HCEC 1CT (cell line): ENCODE measurements at regions not wholly inside any gene's neighbourhood (a gene's known extent, or its start where the extent isn't known, plus 50 kb on each side); places are given as distances from the start of the nearest gene placed in this dataset.
"Not testable (repeated sequence)": the region's sequence is repeated elsewhere in the genome, so short reads cannot be mapped to it uniquely, and the experiment has no call there.

Experiments used
- DNase-seq: peaks from one replicate; pipeline ENCODE4 v3.0.0-alpha.2; 2017

DNA sequence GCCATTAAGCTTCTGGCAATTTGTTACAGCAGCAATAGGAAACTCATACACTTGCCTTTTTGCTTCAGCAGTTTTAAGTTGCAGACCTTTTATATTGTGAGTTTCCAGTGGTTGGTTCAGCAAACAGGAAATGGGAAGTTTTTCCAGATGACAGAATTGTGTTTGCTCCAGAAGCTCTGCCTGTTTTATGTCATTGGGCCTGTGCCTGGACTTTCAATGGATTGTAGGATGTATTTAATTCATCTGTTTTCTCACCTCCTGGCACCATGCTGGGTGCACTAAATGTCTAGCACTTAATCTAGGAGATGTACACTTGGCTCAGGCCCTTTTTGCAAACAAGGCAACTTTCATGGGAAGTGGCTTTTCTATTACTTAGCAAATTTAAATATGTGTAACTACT is 100.4 kb upstream of the CLINT1 start:
- DNase-seq: no peak

DNA sequence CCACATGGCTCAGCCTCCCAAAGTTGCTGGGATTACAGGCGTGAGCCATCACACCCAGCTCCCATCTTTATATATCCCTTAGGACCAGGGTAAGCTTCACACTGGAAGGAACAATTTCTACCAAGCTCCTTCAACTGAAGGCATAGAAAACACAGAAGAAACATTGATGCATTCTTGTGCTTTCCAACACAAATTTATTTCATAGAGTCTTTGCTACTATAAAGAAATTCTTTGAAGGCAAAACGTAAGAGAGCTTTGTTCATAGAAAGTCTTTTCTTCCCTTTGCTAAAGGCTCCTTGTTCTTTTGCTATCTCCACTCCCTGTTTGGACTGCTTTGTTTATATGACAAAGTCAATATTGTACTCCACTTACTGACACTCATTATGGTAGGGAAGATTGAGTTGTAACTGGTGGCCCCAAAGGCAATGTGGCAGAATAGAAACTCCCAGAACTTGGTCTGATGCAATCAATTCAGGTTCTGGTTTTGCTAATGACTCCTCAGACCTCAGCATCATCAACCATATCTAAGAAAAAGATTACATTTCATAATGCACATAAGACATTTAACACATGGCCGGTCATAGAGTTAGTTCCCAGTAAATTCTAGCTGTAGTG is 97.4 kb upstream of the CLINT1 start:
- no peak for DNase-seq

DNA sequence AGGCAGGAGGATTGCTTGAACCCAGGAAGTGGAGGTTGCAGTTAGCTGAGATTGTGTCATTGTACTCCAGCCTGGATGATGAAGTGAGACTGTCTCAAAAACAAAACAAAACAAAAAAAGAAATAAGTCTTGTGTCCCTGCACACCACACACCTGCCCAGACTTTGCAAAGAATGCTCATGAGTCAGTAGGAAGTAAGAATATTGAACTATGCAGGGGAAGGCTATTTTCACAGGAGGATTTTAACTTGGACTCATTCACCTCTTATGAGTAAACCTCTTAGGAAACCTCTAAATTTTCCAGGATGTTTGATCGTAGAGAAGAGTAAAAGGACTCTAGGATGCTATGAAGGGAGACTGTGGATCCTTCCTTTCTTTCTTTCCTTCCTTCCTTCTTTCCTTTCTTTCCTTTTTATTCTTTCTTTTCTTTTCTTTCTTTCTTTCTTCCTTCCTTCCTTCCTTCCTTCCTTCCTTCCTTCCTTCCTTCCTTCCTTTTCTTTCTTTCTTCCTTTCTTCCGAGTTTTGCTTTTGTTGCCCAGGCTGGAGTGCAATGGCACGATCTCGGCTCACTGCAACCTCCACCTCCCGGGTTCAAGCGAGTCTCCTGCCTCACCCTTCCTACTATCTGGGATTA is 96.7 kb upstream of the CLINT1 start:
- DNase-seq: no peak

DNA sequence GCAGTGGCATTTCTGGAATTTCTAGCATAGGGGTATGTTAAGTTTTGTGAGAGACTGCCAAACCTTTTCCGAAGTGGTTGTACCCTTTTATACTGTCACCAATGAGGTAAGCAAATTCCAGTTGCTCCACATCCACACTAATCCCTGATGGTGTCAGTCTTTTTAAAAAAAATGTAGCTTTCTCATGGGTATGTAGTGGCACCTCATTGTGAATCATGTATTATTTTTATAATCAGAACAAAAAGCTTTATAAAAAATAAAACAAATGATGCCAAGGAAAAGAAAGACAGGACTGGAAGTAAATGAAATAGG is 93.4 kb upstream of the CLINT1 start:
- DNase-seq: no peak

DNA sequence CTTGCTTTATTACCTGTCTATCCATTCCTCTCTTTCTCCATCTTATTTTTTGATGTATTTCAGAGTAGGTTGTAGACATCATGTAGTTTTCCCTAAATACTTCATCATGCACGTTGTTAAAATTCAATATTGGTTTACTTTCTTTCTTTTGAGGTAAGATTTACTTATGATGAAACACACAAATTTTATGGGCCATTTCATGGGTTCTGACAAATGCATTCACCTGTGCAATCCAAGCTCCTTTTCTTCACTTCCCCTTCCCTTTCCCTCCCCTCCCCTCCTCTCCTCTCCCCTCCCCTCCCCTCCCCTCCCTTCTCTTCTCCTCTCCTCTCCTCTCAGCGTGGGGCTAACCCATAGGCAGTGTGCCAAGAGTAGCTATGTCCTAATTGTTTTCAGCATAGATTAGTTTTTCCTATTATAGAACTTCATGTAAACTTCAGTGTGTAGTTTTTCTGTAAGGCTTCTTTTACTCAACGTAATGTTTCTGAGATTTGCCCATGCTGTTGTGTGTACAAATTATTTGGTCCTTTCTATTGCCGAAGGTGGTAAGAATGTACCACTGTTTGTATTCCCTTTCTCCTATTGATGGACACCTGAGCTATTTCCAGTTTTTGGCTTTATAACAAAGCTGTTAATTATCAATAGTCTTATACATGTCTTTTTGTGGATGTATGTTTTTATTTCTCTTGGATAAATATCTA is 92.9 kb upstream of the CLINT1 start:
- DNase-seq: no peak

DNA sequence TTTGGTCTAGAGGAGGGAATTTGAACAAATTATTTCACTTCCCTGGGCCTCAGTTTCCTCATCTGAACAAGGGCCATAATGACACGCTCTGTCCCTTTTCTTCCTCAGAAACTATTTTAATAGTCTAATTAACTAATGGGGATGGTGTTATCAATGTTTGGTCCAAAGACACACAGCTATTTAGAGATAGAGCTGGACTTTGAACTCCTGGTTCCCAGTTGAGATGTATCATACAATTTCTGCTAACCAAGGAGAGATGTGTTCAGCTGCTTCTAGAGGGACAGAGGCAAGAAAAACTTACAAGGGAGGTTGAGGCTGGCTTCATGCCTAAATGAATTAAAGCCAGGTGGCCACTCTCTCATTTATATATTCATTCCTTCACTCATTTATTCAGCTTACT is 90.6 kb upstream of the CLINT1 start:
- no peak for DNase-seq

DNA sequence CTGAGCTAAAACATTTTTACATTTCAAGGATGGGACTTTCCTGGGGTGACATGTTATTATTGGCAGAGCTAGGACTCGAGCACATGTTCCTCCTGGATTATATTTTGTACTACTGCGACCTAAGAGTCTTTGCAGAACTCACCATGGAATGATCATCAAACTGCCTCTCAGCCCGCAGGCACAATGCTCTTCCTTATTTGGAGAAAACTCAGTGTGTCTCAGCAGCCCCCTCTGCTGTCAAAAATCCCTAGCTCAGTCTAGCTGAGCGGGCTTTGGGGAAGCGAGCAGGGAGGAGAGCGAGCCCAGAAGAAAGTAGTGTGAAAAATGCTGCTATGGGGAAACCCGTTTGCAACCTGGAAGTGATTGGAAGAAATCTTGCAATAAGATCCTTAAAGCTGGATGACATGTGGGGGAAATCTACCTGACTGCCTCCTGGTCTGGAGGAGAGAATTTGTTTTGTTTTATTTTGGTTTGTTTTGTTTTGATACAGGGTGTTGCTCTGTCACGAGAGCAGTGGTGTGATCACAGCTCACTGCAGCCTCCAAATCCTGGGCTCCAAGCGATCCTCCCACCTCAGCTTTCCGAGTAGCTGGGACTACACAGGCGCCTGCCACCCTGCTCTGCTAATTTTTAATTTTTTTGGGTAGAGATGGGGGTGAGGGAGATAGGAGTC is 89.9 kb upstream of the CLINT1 start:
- peak; percentile 93 for DNase-seq

DNA sequence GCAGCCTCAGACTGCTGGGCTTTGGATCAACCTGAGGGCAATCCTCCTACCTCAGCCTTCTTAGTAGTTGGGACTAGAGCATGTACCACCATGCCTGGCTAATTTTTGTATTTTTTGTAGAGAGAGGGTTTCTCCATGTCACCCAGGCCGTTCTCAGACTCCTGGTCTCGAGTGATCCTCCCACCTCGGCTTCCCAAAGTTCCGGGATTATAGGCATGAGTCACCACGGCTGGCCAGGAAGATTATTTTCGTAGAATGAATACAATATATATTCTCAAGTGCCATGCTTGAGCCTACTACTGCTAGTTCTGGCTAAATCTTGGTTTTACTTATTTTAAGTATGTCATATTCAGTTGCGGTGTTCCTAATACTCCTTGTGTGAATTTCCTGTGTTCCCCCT is 88.2 kb upstream of the CLINT1 start:
- DNase-seq: no peak

DNA sequence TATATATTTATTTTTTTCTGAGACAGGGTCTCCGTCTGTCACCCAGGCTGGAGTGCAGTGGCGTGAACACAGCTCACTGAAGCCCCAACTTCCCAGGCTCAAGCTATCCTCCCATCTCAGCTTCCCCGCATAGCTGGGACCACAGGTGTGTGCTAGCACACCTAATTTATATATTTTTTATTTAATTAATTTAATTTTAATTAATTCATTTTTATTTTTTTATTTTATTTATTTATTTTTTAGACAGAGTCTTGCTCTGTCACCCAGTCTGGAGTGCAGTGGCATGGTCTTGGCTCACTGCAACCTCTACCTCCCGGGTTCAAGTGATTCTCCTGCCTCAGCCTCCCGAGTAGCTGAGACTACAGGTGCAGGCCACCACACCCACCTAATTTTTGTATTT is 86.9 kb upstream of the CLINT1 start:
- not testable (repeated sequence) for DNase-seq

DNA sequence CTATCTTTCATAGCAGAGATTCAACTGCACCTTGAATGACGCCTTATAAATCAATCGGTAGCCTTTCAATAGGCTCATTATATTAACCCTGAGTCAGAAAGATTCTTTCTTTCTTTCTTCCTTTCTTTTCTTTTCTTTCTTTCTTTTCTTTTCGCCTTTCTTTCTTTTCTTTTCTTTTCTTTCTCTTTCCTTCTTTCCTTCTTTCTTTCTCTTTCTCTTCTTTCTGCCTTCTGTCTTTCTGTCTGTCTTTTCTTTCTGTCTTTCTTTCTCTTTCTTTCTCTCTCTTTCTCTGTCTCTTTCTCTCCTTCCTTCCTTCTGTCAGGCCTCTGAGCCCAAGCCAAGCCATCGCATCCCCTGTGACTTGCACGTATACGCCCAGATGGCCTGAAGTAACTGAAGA is 86.0 kb upstream of the CLINT1 start:
- DNase-seq: no peak

DNA sequence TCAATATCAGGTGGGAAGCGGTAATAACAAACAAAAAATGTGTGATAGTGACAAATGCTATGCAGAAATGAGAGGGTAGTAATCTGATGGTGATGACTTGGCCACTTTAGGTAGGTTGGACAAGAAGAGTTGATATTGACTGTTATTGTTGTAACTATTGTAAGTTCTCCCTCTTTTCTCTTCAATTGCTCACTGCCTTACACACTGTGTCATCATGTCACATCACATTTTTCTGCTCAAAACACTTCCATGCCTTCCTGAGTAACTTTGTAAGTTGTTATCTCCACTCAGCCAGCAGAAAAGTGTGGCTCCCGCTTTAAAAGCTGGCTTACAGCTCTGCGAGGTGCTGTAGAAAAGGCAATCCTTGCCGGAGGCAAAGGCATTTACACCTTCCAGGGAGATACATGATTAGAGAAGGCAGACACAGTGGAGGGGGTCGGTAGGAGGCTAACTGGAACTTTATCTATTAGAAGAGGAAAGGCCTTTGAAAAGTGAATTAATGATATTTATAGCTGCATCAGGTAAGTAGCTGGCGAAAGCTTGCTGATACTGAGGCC is 85.2 kb upstream of the CLINT1 start:
- DNase-seq: no peak

DNA sequence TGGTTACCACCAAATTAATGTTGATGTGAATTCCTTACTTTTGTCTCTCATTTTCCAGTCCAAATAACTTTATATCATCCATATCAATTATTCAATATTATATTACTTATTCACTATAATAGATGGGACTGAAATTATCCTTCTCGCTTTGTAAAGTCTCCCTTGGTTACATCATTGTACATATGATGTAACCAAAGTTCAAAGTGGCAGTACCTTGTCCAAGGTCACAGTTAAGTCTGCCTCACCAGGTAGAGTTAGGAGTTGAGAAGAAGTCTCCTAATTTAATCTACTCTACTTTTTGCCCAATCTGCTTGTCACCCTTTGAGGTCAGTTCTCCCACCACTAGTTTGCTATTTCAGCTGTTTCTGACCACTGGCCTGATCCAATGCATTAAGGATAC is 83.7 kb upstream of the CLINT1 start:
- no peak for DNase-seq

DNA sequence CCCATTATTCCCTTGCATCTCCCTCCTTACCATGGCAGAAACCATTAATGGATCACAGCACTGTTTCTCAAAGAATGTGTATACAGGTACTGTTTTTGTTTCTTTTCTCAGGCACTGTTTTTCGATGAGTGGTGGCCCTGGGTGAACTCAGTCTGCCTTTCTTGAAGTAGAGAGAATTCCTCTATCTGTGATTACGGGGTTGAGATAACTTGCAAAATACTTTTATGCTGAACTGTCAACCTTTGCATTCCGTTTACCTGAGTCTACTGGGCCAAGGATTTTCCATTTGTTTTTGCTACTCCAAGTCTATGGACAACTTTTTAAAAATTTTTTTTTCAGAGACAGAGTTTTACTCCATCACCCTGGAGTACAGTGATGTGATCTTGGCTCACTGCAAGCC is 82.7 kb upstream of the CLINT1 start:
- no peak for DNase-seq

DNA sequence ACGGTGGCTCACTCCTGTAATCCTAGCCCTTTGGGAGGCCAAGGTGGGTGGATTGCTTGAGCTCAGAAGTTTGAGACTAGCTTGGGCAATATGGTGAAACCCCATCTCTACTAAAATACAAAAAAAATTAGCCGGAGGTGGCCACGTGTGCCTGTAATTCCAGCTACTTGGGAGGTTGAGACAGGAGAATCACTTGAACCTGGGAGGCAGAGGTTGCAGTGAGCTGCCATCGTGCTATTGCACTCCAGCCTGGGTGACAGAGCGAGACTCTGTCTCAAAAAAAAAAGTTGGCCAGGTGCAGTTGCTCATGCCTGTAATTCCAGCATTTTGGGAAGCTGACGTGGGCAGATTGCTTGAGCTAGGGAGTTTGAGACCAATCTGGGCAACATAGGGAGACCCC is 79.2 kb upstream of the CLINT1 start:
- not testable (repeated sequence) for DNase-seq

DNA sequence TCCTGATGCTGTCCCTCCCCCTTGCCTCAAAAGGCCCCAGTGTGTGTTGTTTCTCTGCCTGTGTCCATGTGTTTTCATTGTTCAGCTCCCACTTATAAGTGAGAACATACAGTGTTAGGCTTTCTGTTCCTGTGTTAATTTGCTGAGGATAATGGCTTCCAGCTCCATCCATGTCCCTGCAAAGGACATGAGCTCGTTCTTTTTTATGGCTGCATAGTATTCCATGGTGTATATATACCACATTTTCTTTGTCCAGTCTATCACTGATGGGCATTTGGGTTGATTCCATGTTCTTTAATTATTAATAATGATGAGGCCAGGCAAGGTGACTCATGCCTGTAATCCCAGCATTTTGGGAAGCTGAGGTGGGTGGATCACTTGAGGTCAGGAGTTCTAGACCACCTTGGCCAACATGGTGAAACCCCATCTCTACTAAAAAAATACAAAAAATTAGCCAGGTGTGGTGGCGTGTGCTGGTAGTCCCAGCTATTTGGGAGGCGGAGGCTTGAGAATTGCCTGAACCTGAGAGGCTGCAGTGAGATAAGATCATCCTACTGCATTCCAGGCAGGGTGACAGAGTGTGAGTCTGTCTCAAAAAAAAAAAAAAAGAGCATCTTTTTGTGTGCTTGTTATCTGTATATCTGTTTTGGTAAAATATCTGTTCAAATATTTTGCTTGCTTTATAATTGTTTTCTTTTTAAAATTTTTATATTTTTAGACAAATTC is 78.0 kb upstream of the CLINT1 start:
- not testable (repeated sequence) for DNase-seq

DNA sequence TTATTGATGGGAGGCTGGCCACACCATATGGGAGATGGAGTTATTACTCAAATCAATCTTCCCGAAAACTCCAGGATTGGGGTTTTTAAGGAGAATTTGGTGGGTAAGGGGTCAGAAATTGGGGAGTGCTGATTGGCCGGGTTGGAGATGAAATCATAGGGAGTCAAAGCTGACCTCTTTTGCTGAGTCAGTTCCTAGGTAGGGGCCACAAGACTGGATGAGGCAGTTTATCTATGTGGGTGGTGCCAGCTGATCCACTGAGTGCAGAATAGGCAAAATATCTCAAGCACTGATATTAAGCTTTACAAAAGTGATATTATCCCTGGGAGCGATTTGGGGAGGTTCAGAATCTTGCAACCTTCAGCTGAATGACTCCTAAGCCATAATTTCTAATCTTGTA is 75.7 kb upstream of the CLINT1 start:
- DNase-seq: no peak

DNA sequence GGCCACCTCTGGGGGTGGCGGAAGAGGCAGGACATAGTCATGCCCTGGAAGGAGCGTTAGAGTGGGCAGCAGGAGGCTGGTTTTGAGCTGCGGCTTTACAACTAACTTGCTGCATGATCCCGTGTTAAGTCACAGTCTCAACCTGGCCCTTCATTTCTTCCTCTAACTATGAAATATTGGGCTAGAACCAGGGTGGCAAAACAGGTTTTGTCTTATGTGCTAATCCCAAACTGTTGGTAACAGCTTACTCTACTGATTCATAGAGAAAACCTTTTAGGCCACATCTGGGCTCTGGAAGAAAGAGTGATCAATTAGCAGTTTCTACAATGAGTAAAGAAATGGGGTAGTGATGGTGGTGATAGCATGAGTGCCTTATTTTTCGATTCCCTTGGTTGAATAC is 74.1 kb upstream of the CLINT1 start:
- DNase-seq: no peak

DNA sequence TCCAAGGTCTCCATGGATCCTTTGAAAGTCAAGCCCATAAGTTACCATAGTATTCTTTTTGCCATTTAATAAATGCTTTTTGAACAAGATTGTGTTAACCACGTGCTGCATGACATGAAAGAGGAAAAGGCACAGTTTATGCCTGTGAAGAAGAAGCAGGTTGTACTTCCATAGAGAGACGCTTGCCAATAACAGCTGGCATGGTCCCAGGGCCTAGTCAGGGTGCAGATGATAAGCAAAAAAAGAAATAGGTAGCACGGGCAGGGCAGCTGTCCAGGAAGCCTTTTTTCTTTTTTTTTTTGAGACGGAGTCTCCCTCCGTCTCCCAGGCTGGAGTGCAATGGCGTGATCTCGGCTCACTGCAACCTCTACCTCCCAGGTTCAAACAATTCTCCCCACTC is 71.8 kb upstream of the CLINT1 start:
- DNase-seq: no peak

DNA sequence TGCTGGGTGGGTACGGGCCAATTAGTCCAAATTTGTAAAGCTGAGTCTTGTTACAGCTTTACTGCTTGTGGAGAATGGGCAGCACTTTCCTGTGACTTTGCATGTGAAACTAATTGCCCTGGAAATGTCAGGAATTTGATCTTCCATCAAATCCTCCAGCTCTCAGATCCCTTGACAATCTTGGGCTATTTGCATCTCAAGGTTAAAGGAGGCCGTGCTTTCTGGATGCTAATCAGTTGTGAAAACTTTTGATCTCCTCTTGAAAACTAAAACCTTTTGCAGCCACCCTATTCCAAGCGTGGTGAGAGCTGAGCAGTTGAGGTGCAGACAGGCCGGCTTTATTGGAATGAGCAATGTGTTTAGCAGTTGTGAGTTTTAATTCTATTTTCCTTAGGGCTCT is 68.0 kb upstream of the CLINT1 start:
- DNase-seq: no peak

DNA sequence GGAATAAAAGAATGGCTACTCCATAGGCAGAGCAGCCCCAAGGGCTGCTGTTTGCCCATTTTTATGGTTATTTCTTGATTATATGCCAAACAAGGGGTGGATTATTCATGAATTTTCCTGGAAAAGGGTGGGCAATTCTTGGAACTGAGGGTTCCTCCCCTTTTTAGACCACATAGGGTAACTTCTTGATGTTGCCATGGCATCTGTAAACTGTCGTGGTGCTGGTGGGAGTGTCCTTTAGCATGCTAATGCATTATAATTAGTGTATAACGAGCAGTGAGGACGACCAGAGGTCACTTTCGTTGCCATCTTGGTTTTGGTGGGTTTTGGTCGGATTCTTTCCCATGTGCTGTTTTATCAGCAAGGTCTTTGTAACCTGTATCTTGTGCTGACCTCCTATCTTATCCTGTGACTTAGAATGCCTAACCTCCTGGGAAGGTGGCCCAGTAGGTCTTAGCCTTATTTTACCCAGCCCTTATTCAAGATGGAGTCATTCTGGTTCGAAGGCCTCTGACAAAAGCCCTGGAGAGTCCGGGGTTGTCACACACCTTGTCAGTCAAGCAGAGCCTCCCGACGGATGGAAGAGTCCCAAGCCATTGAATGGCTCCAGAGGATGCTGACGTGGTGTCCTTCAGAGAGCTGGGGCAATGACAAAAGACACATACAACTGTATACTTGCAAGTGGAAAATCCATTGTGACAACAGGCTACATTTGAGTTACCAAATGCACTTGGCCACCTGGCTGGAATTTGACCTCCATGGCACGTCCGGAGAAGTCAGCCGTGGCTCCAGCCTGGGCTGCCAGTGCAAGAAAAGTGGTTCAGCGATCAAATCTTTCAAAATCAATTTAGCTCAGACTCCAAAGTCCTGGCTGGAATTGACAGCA is 67.1 kb upstream of the CLINT1 start:
- no peak for DNase-seq

DNA sequence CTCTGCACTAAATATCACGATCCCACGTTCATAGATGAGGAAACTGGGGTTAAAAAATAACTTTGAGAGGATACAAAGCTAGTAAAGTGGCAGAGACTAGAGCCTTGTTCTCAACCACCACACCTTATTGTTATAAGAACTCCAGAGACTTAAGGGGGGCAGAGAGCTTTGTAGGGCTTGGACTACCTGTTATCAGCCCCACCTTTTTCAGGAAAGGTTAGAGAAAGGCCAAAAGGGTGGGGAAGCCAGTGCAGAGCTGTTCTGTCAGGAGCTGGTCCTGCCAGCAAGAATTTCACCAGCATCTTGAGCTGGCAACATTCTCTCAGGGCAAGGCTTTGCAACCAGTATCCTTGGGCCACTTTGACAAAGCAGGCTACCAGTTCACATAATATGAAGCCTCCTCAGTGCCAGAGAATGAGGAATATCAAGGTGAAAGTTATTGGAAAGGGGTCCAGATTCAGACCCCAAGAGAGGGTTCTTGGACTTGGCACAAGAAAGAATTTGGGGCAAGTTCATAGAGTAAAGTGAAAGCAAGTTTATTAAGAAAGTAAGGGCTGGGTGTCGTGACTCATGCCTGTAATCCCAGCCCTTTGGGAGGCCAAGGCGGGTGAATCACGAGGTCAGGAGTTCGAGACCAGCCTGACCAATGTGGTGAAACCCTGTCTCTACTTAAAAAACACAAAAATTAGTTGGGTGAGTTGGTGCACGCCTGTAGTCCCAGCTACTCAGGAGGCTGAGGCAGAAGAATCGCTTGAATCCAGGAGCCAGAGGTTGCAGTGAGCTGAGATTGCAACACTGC is 66.2 kb upstream of the CLINT1 start:
- DNase-seq: no peak
